ENCODE measurements at regions not wholly inside any gene's neighbourhood (a gene's known extent, or its start where the extent isn't known, plus 50 kb on each side); places are given as distances from the start of the nearest gene placed in this dataset.
A peak's percentile ranks its signal among the peaks of the same experiment; 100 is the strongest.
"Not testable (repeated sequence)": the region's sequence is repeated elsewhere in the genome, so short reads cannot be mapped to it uniquely, and the experiment has no call there.

GRCh38 chr6:165770397-165771082, 107.5 kb upstream of the PDE10A start:
- DNase-seq (ENCODE audit: low spot score in 2 of 2) (peak in 1 of 2 donors; percentile 7), ATAC-seq (no peak)
- Mint-ChIP-seq H3K9me3 (peaks cover 2% of the 10 kb centered on the region), H3K4me1 (no peaks in the 10 kb centered on the region), H3K27ac (no peak overlapping the region), H3K36me3 (no peaks in the 10 kb centered on the region), H3K4me3 (no peak overlapping the region)

GRCh38 chr6:165769884-165770283, 106.8 kb upstream of the PDE10A start:
- DNase-seq (ENCODE audit: low spot score in 2 of 2) (no peak), ATAC-seq (no peak)
- no peaks in the 10 kb centered on the region for H3K36me3 Mint-ChIP-seq
- no peaks in the 10 kb centered on the region for H3K4me1 Mint-ChIP-seq
- no peak overlapping the region for H3K4me3 Mint-ChIP-seq
- H3K27ac Mint-ChIP-seq, result no peak overlapping the region
- peaks cover 2% of the 10 kb centered on the region for H3K9me3 Mint-ChIP-seq

GRCh38 chr6:165769401-165769800, 106.4 kb upstream of the PDE10A start:
- no peak overlapping the region for H3K27ac Mint-ChIP-seq
- H3K36me3 Mint-ChIP-seq, result no peaks in the 10 kb centered on the region
- H3K9me3 Mint-ChIP-seq, result peaks cover 2% of the 10 kb centered on the region
- no peaks in the 10 kb centered on the region for H3K4me1 Mint-ChIP-seq
- ATAC-seq (no peak), DNase-seq (ENCODE audit: low spot score in 2 of 2) (no peak)
- no peak overlapping the region for H3K4me3 Mint-ChIP-seq

DNA sequence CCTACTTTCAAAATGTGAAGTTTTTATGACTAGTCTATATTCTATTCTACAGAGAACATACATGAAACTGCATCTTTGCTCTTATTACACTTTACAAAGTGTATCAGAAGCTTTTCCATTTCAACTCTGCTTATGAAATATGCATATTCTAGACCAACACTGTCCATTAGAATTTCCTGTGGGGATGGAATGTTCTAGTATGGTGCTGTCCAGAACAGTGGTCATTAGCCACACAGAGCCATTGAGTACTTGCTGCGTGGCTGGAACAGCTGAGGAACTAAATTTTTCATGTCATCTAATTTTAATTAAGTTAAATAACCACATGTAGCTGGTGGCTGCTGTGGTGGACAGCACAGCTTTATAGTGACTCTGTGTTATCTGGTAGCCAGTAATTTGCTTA, 105.9 kb upstream of the PDE10A start:
- H3K4me1 Mint-ChIP-seq, result no peaks in the 10 kb centered on the region
- no peaks in the 10 kb centered on the region for H3K36me3 Mint-ChIP-seq
- peaks cover 2% of the 10 kb centered on the region for H3K9me3 Mint-ChIP-seq
- DNase-seq (ENCODE audit: low spot score in 2 of 2), result no peak
- no peak overlapping the region for H3K27ac Mint-ChIP-seq
- H3K4me3 Mint-ChIP-seq, result no peak overlapping the region
- no peak for ATAC-seq

GRCh38 chr6:165767228-165767627, 104.2 kb upstream of the PDE10A start:
- Mint-ChIP-seq H3K4me3 (no peak overlapping the region), H3K9me3 (no peaks in the 10 kb centered on the region)

GRCh38 chr6:165766457-165766856, 103.4 kb upstream of the PDE10A start:
- Mint-ChIP-seq H3K4me3 (no peak overlapping the region), H3K36me3 (no peaks in the 10 kb centered on the region), H3K4me1 (no peaks in the 10 kb centered on the region), H3K27ac (no peak overlapping the region), H3K9me3 (no peaks in the 10 kb centered on the region)
- DNase-seq (ENCODE audit: low spot score in 2 of 2) (no peak), ATAC-seq (no peak)

More at GRCh38 chr6:165767228-165767627, 104.2 kb upstream of the PDE10A start:
- DNase-seq (ENCODE audit: low spot score in 2 of 2) (no peak), ATAC-seq (no peak)
- no peaks in the 10 kb centered on the region for H3K36me3 Mint-ChIP-seq
- no peaks in the 10 kb centered on the region for H3K4me1 Mint-ChIP-seq
- H3K27ac Mint-ChIP-seq, result no peak overlapping the region

GRCh38 chr6:165766026-165766425, 103.0 kb upstream of the PDE10A start:
- Mint-ChIP-seq H3K4me1 (no peaks in the 10 kb centered on the region), H3K9me3 (no peaks in the 10 kb centered on the region), H3K27ac (no peak overlapping the region), H3K36me3 (no peaks in the 10 kb centered on the region), H3K4me3 (no peak overlapping the region)
- ATAC-seq (no peak), DNase-seq (ENCODE audit: low spot score in 2 of 2) (no peak)

DNA sequence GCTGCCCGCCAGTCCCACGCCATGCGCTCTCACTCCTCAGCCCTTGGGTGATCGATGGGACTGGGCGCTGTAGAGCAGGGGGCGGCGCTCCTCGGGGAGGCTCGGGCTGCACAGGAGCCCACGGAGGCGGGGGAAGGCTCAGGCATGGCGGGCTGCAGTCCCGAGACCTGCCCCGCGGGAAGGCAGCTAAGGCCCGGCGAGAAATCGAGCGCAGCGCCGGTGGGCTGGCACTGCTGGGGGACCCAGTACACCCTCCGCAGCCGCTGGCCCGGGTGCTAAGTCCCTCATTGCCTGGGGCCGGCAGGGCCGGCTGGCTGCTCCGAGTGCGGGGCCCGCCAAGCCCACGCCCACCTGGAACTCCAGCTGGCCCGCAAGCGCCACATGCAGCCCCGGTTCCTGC, 102.2 kb upstream of the PDE10A start:
- ATAC-seq; H3K4me3 Mint-ChIP-seq; DNase-seq (ENCODE audit: low spot score in 2 of 2); H3K9me3 Mint-ChIP-seq; H3K36me3 Mint-ChIP-seq; H3K4me1 Mint-ChIP-seq; H3K27ac Mint-ChIP-seq: not testable (repeated sequence)

DNA sequence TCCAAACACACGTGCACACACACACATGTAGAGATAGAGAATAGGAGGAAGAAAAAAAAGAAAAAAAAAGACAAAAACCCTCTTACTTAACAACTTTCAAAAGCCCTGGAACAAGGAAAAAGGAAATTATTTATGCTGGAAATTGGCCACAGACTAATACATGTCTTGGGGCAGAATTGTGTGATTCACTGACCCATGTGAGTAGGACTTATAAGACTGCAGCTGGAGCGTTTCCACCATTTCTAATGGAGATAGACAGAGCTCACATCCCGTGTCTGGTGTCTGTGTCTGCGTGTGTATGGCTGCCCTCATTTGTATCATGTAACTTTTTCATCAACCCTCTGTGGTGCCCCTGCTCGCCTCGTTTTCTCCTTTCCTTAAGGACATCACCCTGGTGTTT, 99.8 kb upstream of the PDE10A start:
- Mint-ChIP-seq H3K4me1 (no peaks in the 10 kb centered on the region), H3K36me3 (no peaks in the 10 kb centered on the region), H3K27ac (no peak overlapping the region), H3K4me3 (no peak overlapping the region), H3K9me3 (peaks cover 4% of the 10 kb centered on the region)
- DNase-seq (ENCODE audit: low spot score in 2 of 2), result no peak
- ATAC-seq, result no peak

DNA sequence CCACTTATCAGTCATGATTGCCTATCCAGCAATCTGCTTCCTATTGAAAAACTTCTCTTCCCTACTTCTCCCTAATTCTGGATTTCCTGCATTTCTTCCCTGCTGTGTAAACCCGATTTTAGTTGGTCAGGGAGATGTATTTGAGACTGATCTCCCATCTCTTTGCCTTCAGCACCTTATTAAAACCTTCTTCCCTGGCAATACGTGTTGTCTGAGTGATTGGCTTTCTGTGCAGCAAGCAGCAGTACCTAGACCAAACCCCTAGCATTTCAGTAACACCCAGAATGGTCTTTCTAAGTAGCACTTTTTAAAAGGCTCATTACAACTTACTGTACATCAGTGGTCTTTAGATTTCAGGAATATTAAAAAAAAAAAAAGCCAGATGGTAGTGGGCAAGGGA, 99.1 kb upstream of the PDE10A start:
- H3K4me3 Mint-ChIP-seq, result no peak overlapping the region
- H3K36me3 Mint-ChIP-seq, result no peaks in the 10 kb centered on the region
- H3K9me3 Mint-ChIP-seq, result peaks cover 4% of the 10 kb centered on the region
- H3K4me1 Mint-ChIP-seq, result no peaks in the 10 kb centered on the region
- ATAC-seq, result no peak
- no peak overlapping the region for H3K27ac Mint-ChIP-seq
- DNase-seq (ENCODE audit: low spot score in 2 of 2), result no peak

DNA sequence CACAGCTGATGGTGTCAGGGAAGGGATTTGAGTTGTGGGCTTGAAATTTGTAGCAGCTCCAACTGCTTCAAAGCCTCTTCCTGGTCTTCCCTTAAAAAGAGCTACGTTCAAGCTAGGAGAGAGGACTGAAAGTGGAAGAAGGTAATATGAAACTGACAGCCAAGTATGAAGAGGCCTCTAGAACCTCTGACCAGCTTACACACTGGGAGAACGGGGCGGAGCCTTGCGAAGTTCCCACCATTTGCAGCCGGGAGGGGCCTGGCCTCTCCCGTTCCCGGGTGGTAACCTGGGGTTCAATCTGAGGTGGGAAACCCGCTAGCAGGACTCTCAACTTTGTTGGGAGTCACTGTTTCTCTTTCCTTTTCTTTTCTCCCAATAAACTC, 97.8 kb upstream of the PDE10A start:
- H3K9me3 Mint-ChIP-seq, result peaks cover 4% of the 10 kb centered on the region
- DNase-seq (ENCODE audit: low spot score in 2 of 2), result no peak
- ATAC-seq, result no peak

GRCh38 chr6:165760126-165760802, 97.2 kb upstream of the PDE10A start:
- Mint-ChIP-seq H3K4me3 (no peak overlapping the region), H3K4me1 (no peaks in the 10 kb centered on the region), H3K9me3 (peaks cover 4% of the 10 kb centered on the region), H3K36me3 (no peaks in the 10 kb centered on the region), H3K27ac (no peak overlapping the region)
- no peak for ATAC-seq
- DNase-seq (ENCODE audit: low spot score in 2 of 2), result no peak

More for the DNA sequence above, 97.8 kb upstream of the PDE10A start:
- Mint-ChIP-seq H3K4me1 (no peaks in the 10 kb centered on the region), H3K36me3 (no peaks in the 10 kb centered on the region), H3K27ac (no peak overlapping the region), H3K4me3 (no peak overlapping the region)

GRCh38 chr6:165758441-165758840, 95.4 kb upstream of the PDE10A start:
- Mint-ChIP-seq H3K36me3 (no peaks in the 10 kb centered on the region), H3K27ac (no peak overlapping the region), H3K4me1 (no peaks in the 10 kb centered on the region), H3K4me3 (no peak overlapping the region), H3K9me3 (peaks cover 4% of the 10 kb centered on the region)
- ATAC-seq, result no peak
- no peak for DNase-seq (ENCODE audit: low spot score in 2 of 2)

DNA sequence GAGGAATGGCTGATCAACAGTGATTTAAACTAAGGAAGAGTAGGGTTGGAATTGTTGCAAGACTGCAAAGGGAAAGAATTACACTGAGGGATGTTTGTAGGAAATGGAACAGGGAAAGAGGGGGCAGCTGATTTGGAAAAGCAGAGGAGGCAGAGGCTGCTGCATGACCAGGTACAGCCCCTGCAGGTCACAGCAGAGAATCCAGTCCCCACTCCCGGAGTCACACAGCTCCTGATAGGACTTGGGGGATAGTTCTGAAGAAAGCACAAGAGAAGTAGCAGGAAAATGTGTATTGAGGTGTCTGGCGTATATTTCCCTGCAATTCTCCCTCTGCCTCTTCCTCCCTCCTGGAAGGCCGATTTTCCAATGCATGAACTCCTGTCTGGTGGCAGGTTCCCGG, 92.5 kb upstream of the PDE10A start:
- Mint-ChIP-seq H3K4me1 (no peaks in the 10 kb centered on the region), H3K27ac (no peak overlapping the region), H3K9me3 (peaks cover 4% of the 10 kb centered on the region), H3K4me3 (no peak overlapping the region), H3K36me3 (no peaks in the 10 kb centered on the region)
- DNase-seq (ENCODE audit: low spot score in 2 of 2) (no peak), ATAC-seq (no peak)

GRCh38 chr6:165753506-165753905, 90.5 kb upstream of the PDE10A start:
- peaks cover 9% of the 10 kb centered on the region for H3K9me3 Mint-ChIP-seq
- H3K27ac Mint-ChIP-seq, result no peak overlapping the region
- no peaks in the 10 kb centered on the region for H3K4me1 Mint-ChIP-seq
- H3K4me3 Mint-ChIP-seq, result no peak overlapping the region
- DNase-seq (ENCODE audit: low spot score in 2 of 2) (no peak), ATAC-seq (no peak)
- H3K36me3 Mint-ChIP-seq, result no peaks in the 10 kb centered on the region

- ATAC-seq, result no peak
- H3K9me3 Mint-ChIP-seq, result peaks cover 5% of the 10 kb centered on the region
These were observed 89.4 kb upstream of the PDE10A start for GRCh38 chr6:165752451-165752850.

More at GRCh38 chr6:165752451-165752850, 89.4 kb upstream of the PDE10A start:
- no peak overlapping the region for H3K27ac Mint-ChIP-seq
- H3K36me3 Mint-ChIP-seq, result no peaks in the 10 kb centered on the region
- DNase-seq (ENCODE audit: low spot score in 2 of 2), result no peak
- no peaks in the 10 kb centered on the region for H3K4me1 Mint-ChIP-seq
- no peak overlapping the region for H3K4me3 Mint-ChIP-seq

All from stimulated activated effector memory CD8-positive, alpha-beta T cell treated with anti-CD3 and anti-CD28 coated beads, Interleukin-12 subunit alpha, Interleukin-12 subunit beta, amount 100 ng/mL, for 72 hours (primary cell).